Sigmoid colon (tissue), 6 donors: ENCODE measurements at regions not wholly inside any gene's neighbourhood (a gene's known extent, or its start where the extent isn't known, plus 50 kb on each side); places are given as distances from the start of the nearest gene placed in this dataset.

Experiments used
- DNase-seq: peaks from one replicate; pipeline ENCODE4 v3.0.0-alpha.2; 2019
- H3K27ac ChIP-seq, 4 donors: fragments of 200-600 bp; sonication (generic); one replicate each; pipeline ENCODE4 v1.5.1; 2016 to 2019; ENCODE audit warnings: mild to moderate bottlenecking in 1 of 4
- H3K27me3 ChIP-seq, 3 donors: fragments of 200-600 bp; sonication (generic); one replicate each; pipeline ENCODE4 v1.5.1; 2019; ENCODE audit warnings: mild to moderate bottlenecking in 1 of 3
- H3K36me3 ChIP-seq, 4 donors: fragments of 200-600 bp; sonication (generic); one replicate each; pipeline ENCODE4 v1.5.1; 2016 to 2019
- H3K4me1 ChIP-seq, 4 donors: fragments of 200-600 bp; sonication (generic); one replicate each; pipeline ENCODE4 v1.5.1; 2017 to 2019
- H3K4me3 ChIP-seq, 4 donors: fragments of 200-600 bp; sonication (generic); one replicate each; pipeline ENCODE4 v1.5.1; 2017 to 2019; ENCODE audit warnings: mild to moderate bottlenecking in 2 of 4, moderate library complexity in 1 of 4
- H3K9me3 ChIP-seq, 4 donors: fragments of 200-600 bp in 3 of 4; sonication (generic) in 3 of 4; one replicate each; pipeline versions ENCODE4 v1.5.1 to v1.6.1; 2013 to 2019
- EP300 ChIP-seq, 4 donors: sonication (generic); formaldehyde crosslinking; IDR thresholded peaks; one replicate each; pipeline ENCODE4 v1.6.1; 2017; ENCODE audit warnings: antibody characterized with exemption in 4 of 4
- POLR2A ChIP-seq, 2 donors: fragments of 450-650 bp; IDR thresholded peaks; one replicate each; pipeline ENCODE4 v1.6.1; 2016; ENCODE audit warnings: antibody characterized with exemption in 2 of 2, mild to moderate bottlenecking in 2 of 2, moderate library complexity in 2 of 2
- POLR2AphosphoS5 ChIP-seq, 4 donors: sonication (generic); formaldehyde crosslinking; IDR thresholded peaks; one replicate each; pipeline ENCODE4 v1.6.1; 2017; ENCODE audit warnings: antibody characterized with exemption in 4 of 4
- WGBS, 2 donors: extraction: QIAGEN DNeasy Blood & Tissue Kit; methylation state at CpG; one replicate each; pipeline ENCODE4 v1.1.7; 2013; 5-methylcytosine and 5-hydroxymethylcytosine counted together
- intact Hi-C: fragments of 100-400 bp; cut with DNase I; formaldehyde crosslinking; loops from one replicate; pipeline ENCODE4 v1.15.1; 2023
- TF ChIP-seq, protein P1 (sequence below), 4 experiments: fragments of 450-650 bp in 3 of 4; fragments of 200-600 bp in 1 of 4; IDR thresholded peaks; one replicate each; pipeline ENCODE4 v1.5.1; 2016 to 2019; ENCODE audit warnings: antibody characterized with exemption in 4 of 4, mild to moderate bottlenecking in 3 of 4, moderate library complexity in 2 of 4
- donor health status: healthy with polysubstance abuse.
- donor health status: healthy.

DNA sequence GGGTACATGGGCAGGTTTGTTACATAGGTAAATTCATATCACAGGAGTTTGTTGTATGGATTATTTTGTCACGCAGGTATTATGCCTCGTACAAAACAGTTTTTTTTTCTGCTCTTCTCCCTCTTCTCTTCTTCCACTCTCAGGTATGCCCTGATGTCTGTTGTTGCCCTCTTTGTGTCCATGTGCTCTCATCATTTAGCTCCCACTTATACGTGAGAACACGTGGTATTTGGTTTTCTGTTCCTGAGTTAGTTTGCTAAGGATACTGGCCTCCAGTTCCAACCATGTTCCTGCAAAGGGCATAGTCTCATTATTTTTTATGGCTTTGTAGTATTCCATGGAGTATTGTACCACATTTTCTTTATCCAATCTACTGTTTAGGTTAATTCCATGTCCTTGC, 65.7 kb downstream of the UNC5CL start:
- Histone ChIP-seq H3K9me3 (no peaks in the 10 kb centered on the region), H3K4me3 (no peak overlapping the region), H3K36me3 (no peaks in the 10 kb centered on the region), H3K27ac (no peak overlapping the region), H3K27me3 (no peaks in the 10 kb centered on the region), H3K4me1 (no peaks in the 10 kb centered on the region)
- 94 to 95% methylated on average over 4 of the region's 4 CpGs for WGBS, 2 donors
- no peak for DNase-seq
- TF ChIP-seq POLR2AphosphoS5 (IDR thresholded peaks at IDR 0.05) (no peak), EP300 (IDR thresholded peaks at IDR 0.05) (no peak), POLR2A (IDR thresholded peaks at IDR 0.05) (no peak)
- TF ChIP-seq, protein P1, sequence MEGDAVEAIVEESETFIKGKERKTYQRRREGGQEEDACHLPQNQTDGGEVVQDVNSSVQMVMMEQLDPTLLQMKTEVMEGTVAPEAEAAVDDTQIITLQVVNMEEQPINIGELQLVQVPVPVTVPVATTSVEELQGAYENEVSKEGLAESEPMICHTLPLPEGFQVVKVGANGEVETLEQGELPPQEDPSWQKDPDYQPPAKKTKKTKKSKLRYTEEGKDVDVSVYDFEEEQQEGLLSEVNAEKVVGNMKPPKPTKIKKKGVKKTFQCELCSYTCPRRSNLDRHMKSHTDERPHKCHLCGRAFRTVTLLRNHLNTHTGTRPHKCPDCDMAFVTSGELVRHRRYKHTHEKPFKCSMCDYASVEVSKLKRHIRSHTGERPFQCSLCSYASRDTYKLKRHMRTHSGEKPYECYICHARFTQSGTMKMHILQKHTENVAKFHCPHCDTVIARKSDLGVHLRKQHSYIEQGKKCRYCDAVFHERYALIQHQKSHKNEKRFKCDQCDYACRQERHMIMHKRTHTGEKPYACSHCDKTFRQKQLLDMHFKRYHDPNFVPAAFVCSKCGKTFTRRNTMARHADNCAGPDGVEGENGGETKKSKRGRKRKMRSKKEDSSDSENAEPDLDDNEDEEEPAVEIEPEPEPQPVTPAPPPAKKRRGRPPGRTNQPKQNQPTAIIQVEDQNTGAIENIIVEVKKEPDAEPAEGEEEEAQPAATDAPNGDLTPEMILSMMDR (IDR thresholded peaks at IDR 0.05), result no peak
- intact Hi-C loops, result no loop called here

DNA sequence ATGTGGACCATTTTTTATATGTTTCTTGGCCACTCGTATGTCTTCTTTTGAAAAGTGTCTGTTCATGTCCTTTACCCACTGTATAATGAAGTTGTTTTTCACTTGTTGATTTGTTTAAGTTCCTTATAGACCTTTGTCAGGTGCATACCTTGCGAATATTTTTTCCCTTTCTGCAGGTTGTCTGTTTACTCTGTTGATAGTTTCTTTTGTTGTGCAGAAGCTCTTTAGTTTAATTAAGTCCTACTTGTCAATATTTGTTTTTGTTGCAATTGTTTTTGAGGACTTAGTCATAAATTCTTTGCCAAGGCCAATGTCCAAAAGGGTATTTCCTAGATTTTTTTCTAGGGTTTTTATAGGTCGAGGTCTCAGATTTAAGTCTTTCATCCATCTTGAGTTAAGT, 66.2 kb downstream of the UNC5CL start:
- no peaks in the 10 kb centered on the region for H3K27me3 ChIP-seq
- intact Hi-C loops, result no loop called here
- H3K9me3 ChIP-seq, result no peaks in the 10 kb centered on the region
- WGBS, 2 donors, result 64 to 79% methylated on average over 3 of the region's 3 CpGs
- no peak for DNase-seq
- no peak overlapping the region for H3K27ac ChIP-seq
- H3K4me1 ChIP-seq, result no peaks in the 10 kb centered on the region
- TF ChIP-seq POLR2AphosphoS5 (IDR thresholded peaks at IDR 0.05) (no peak), EP300 (IDR thresholded peaks at IDR 0.05) (no peak), POLR2A (IDR thresholded peaks at IDR 0.05) (no peak)
- TF ChIP-seq, protein P1 (IDR thresholded peaks at IDR 0.05), result no peak
- H3K36me3 ChIP-seq, result no peaks in the 10 kb centered on the region
- no peak overlapping the region for H3K4me3 ChIP-seq

DNA sequence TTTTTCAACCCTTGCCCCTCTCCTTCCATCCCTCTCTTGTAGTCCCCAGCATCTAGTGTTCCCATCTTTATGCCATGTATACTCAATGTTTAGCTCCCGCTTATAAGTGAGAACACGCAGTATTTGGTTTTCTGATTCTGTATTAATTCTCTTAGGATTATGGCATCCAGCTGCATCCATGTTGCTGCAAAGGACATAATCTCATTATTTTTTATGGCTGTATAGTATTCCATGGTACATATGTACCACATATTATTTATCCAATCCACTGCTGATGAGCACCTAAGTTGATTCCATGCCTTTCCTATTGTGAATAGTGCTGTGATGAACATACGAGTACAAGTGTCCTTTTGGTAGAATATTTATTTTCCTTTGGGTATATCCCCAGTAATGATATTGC, 66.8 kb downstream of the UNC5CL start:
- H3K36me3 ChIP-seq, result no peaks in the 10 kb centered on the region
- H3K9me3 ChIP-seq, result no peaks in the 10 kb centered on the region
- WGBS, 2 donors, result 98 to 99% methylated on average over 3 of the region's 3 CpGs
- no peaks in the 10 kb centered on the region for H3K27me3 ChIP-seq
- no peak for TF ChIP-seq POLR2A (IDR thresholded peaks at IDR 0.05)
- TF ChIP-seq EP300 (IDR thresholded peaks at IDR 0.05), result no peak
- no peak for TF ChIP-seq POLR2AphosphoS5 (IDR thresholded peaks at IDR 0.05)
- TF ChIP-seq, protein P1 (IDR thresholded peaks at IDR 0.05), result no peak
- H3K27ac ChIP-seq, result no peak overlapping the region
- H3K4me1 ChIP-seq, result no peaks in the 10 kb centered on the region
- H3K4me3 ChIP-seq, result no peak overlapping the region
- intact Hi-C loops, result no loop called here
- DNase-seq, result no peak

DNA sequence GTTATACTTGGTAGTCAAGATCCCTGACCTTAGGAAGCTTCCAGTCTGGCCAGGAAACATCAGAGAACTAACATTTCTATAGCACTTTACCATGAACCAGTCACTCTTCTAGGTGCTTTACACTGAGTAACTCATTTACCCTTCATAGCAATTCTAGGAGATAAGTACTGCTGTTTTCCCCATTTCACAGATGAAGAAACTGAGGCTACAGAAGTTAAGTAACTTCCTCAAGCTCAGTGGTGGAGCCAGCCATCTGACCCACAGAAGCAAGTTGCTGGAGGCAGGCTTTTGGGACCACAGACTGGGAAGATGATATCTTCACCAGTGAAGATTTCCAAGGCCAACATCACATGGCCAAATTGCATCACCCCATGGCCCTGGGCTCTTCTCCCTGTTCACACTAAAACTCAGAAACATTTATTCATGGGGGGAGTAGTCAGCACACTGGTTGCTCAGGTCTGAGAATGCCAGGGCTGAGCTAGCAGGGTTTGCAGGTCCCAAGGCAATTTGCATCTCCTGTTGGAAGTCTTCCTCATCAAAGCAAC, 70.3 kb downstream of the UNC5CL start:
- intact Hi-C loops, result no loop called here
- no peak for DNase-seq
- H3K9me3 ChIP-seq, result no peaks in the 10 kb centered on the region
- no peaks in the 10 kb centered on the region for H3K27me3 ChIP-seq
- no peak overlapping the region for H3K27ac ChIP-seq
- H3K4me1 ChIP-seq, result no peaks in the 10 kb centered on the region
- no peak overlapping the region for H3K4me3 ChIP-seq
- no peaks in the 10 kb centered on the region for H3K36me3 ChIP-seq
- no peak for TF ChIP-seq EP300 (IDR thresholded peaks at IDR 0.05)
- TF ChIP-seq, protein P1 (IDR thresholded peaks at IDR 0.05), result no peak
- TF ChIP-seq POLR2A (IDR thresholded peaks at IDR 0.05), result no peak
- TF ChIP-seq POLR2AphosphoS5 (IDR thresholded peaks at IDR 0.05), result no peak

DNA sequence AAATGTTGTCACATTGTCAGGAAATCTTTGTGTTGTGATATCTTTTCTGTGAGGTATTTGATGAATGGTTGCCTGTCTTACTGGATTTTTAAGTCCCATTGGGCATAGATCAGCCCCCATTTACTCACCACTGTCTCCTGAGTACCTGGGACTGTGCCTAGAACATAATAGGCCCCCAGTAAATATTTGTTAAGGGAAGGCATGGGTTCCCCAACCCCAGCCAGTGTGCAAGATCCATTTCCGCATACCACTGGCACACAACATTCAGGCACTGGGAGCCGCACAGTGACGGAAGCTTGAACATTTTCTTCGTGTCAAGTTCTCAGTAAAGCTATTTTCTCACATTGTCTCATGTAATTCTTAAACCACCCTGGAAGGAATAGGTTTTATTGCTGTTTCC, 72.2 kb downstream of the UNC5CL start:
- DNase-seq, result no peak
- Histone ChIP-seq H3K9me3 (no peaks in the 10 kb centered on the region), H3K4me1 (no peaks in the 10 kb centered on the region), H3K4me3 (no peak overlapping the region), H3K27ac (no peak overlapping the region), H3K36me3 (no peaks in the 10 kb centered on the region), H3K27me3 (no peaks in the 10 kb centered on the region)
- 94 to 96% methylated on average over 4 of the region's 4 CpGs for WGBS, 2 donors
- TF ChIP-seq POLR2A (IDR thresholded peaks at IDR 0.05) (no peak), POLR2AphosphoS5 (IDR thresholded peaks at IDR 0.05) (no peak), EP300 (IDR thresholded peaks at IDR 0.05) (no peak)
- TF ChIP-seq, protein P1 (IDR thresholded peaks at IDR 0.05), result no peak
- intact Hi-C loops, result no loop called here
